ENCODE measurements at regions not wholly inside any gene's neighbourhood (a gene's known extent, or its start where the extent isn't known, plus 50 kb on each side); places are given as distances from the start of the nearest gene placed in this dataset.
A peak's percentile ranks its signal among the peaks of the same experiment; 100 is the strongest.

GRCh38 chr13:62040078-62040477, 624.4 kb upstream of the PCDH20 start:
- H3K14ac ChIP-seq (replicated peaks; ENCODE audit: low read depth, low read length), result no peak overlapping the region
- TF ChIP-seq NFE2L2 (IDR thresholded peaks at IDR 0.05; ENCODE audit: low read depth, low read length) (no peak), CHD1 (IDR thresholded peaks at IDR 0.05; ENCODE audit: low read depth, low read length) (no peak), RCOR1 (IDR thresholded peaks at IDR 0.05; ENCODE audit: insufficient replicate concordance, low read length) (no peak), BHLHE40 (IDR thresholded peaks at IDR 0.05; ENCODE audit: low read depth, low read length) (no peak), CEBPB (IDR thresholded peaks at IDR 0.05; ENCODE audit: low read depth, low read length) (no peak), MAFK (IDR thresholded peaks at IDR 0.05; ENCODE audit: low read depth, low read length) (peak; percentile 79), MXI1 (IDR thresholded peaks at IDR 0.05; ENCODE audit: borderline replicate concordance, low read depth, low read length) (no peak), MAZ (IDR thresholded peaks at IDR 0.05; ENCODE audit: borderline replicate concordance, low read depth, low read length) (no peak), RFX5 (IDR thresholded peaks at IDR 0.05; ENCODE audit: low read depth, low read length) (no peak)
- ChIA-PET POLR2A (ENCODE audit: unreplicated experiment) (no interaction called here), CTCF (no interaction called here)
- H3K9ac ChIP-seq (ENCODE audit: low read depth, low read length), result no peak overlapping the region
- H4K91ac ChIP-seq (ENCODE audit: insufficient read depth, low read depth, low read length), result no peak overlapping the region
- in situ Hi-C loops (cut with MboI; ENCODE audit: low sequenced_read_pairs), result no loop called here
- dilution Hi-C loops (cut with HindIII; ENCODE audit: low sequenced_read_pairs, unreplicated experiment), result no loop called here
- H2AFZ ChIP-seq (replicated peaks; ENCODE audit: low read length, poor library complexity), result no peak overlapping the region
- H4K5ac ChIP-seq (ENCODE audit: low read depth, low read length), result no peak overlapping the region
- H3K56ac ChIP-seq (ENCODE audit: extremely low read depth, insufficient read depth, low read length), result no peak overlapping the region
- H4K8ac ChIP-seq (ENCODE audit: low read depth in 2 of 2, low read length in 2 of 2), result no peak overlapping the region
- no peaks in the 10 kb centered on the region for H3K9me1 ChIP-seq (ENCODE audit: insufficient read depth, low read length)
- no peak for ATAC-seq (ENCODE audit: low read depth)
- H3K4me2 ChIP-seq (ENCODE audit: low read depth, low read length), result no peak overlapping the region
- no peak overlapping the region for H2AK5ac ChIP-seq (ENCODE audit: low read depth, low read length)
- H3K27ac ChIP-seq (ENCODE audit: insufficient read depth, low read length), result no peak overlapping the region
- BruUV-seq (replicated peaks), result no TSS peak
- no peak overlapping the region for H2BK120ac ChIP-seq (ENCODE audit: low read depth, low read length)
- H3K23ac ChIP-seq (ENCODE audit: low read depth, low read length), result no peak overlapping the region
- no peak overlapping the region for H2BK5ac ChIP-seq (ENCODE audit: low read depth, low read length, poor library complexity, severe bottlenecking)
- H2BK15ac ChIP-seq (ENCODE audit: low read depth, low read length), result no peak overlapping the region
- no peaks in the 10 kb centered on the region for H4K20me1 ChIP-seq (ENCODE audit: insufficient read depth, low read length)
- no peaks in the 10 kb centered on the region for H3K36me3 ChIP-seq (ENCODE audit: control insufficient read depth, insufficient read depth, low read length)
- H3K27me3 ChIP-seq (ENCODE audit: control insufficient read depth, insufficient read depth, low read length), result no peaks in the 10 kb centered on the region
- DNase-seq, result no peak
- no peak overlapping the region for H3K18ac ChIP-seq (ENCODE audit: low read depth, low read length)
- no peaks in the 10 kb centered on the region for H3K4me1 ChIP-seq (ENCODE audit: control insufficient read depth, insufficient read depth, low read length)
- no peaks in the 10 kb centered on the region for H3K9me3 ChIP-seq (ENCODE audit: control insufficient read depth, insufficient read depth, low read length)
- H3K4me3 ChIP-seq (ENCODE audit: insufficient read depth, low read depth, low read length), result no peak overlapping the region
- H2AK9ac ChIP-seq (replicated peaks; ENCODE audit: low read depth, low read length, poor library complexity), result no peak overlapping the region
- H2BK20ac ChIP-seq (ENCODE audit: low read depth, low read length), result no peak overlapping the region
- WGBS, 2 experiments (ENCODE audit: extremely low coverage in 2 of 2, insufficient read length in 1 of 2), result no CpG with 5 or more reads among the region's 3 CpGs
- no peaks in the 10 kb centered on the region for H3K79me1 ChIP-seq (ENCODE audit: low read depth in 1 of 2, low read length in 2 of 2)
- H3K4ac ChIP-seq (ENCODE audit: low read depth, low read length), result no peak overlapping the region
- intact Hi-C loops (cut with micrococcal nuclease), result no loop called here
